BJ (cell line): ENCODE measurements at regions not wholly inside any gene's neighbourhood (a gene's known extent, or its start where the extent isn't known, plus 50 kb on each side); places are given as distances from the start of the nearest gene placed in this dataset.

Source experiments
- CTCF ChIA-PET: fragments of 350-600 bp; formaldehyde crosslinking; extraction: SDS; loops from one replicate; lab custom pipeline; 2021; ENCODE audit warnings: antibody characterized with exemption, inconsistent platforms; lab: Yijun Ruan, JAX
- POLR2A ChIA-PET: fragments of 300-600 bp; sonication (Branson Sonifier 250); formaldehyde crosslinking; extraction: SDS; loops from one replicate; lab custom pipeline; 2021; ENCODE audit warnings: antibody characterized with exemption; lab: Charles Lee
- DNase-seq: peaks from one replicate; pipeline ENCODE4 v3.0.0-alpha.2; 2011; ENCODE audit warnings: low read depth
- H3K27me3 ChIP-seq: 2 replicates; pipeline ENCODE4 v1.6.0; 2011; ENCODE audit warnings: low read length; ENCODE audit not compliant: control insufficient read depth, insufficient read depth
- H3K36me3 ChIP-seq: 2 replicates; pipeline ENCODE4 v1.5.1; 2011; ENCODE audit warnings: low read length; ENCODE audit not compliant: control insufficient read depth, insufficient read depth
- H3K4me3 ChIP-seq: 2 replicates; pipeline ENCODE4 v1.5.1; 2011; ENCODE audit warnings: low read depth, mild to moderate bottlenecking, control low read depth, low read length
- TF ChIP-seq, protein P1 (sequence below): IDR thresholded peaks from 2 replicates; pipeline ENCODE4 v1.5.1; 2011; ENCODE audit warnings: low read depth, mild to moderate bottlenecking, control low read depth, inconsistent platforms, low read length, moderate library complexity; ENCODE audit not compliant: insufficient read depth

DNA sequence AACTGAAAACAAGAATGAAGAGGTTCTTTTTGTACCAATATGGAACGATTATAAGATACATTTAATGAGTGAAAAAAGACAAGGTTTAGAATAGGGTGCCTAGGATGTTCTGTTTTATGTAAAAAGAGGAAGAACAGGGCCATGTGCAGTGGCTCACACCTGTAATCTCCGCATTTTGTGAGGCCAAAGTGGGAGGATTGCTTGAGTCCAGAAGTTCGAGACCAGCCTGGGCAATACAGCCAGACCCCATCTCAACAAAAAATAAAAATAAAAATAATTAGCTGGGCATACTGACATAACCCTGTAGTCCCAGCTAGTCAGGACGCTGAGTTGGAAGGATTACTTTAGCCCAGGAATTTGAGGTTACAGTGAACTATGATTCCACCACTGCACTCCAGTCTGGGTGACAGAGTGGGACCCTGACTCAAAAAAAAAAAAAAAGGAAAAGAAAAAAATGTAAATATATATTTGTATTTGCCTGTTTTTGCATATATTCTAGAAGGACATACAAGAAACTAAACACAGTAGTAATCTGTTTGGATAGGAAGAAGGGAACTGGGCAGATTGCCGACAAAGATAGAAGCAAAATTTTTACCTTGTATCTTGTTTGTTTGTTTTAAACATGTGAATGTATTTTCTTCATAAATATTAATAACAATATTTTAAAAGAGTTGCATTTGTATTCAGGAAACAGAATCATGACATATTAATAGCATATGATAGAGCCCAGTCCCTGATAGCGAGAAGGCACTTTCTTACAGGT lies 174.3 kb downstream of the SOX2 start:
- TF ChIP-seq, protein P1, sequence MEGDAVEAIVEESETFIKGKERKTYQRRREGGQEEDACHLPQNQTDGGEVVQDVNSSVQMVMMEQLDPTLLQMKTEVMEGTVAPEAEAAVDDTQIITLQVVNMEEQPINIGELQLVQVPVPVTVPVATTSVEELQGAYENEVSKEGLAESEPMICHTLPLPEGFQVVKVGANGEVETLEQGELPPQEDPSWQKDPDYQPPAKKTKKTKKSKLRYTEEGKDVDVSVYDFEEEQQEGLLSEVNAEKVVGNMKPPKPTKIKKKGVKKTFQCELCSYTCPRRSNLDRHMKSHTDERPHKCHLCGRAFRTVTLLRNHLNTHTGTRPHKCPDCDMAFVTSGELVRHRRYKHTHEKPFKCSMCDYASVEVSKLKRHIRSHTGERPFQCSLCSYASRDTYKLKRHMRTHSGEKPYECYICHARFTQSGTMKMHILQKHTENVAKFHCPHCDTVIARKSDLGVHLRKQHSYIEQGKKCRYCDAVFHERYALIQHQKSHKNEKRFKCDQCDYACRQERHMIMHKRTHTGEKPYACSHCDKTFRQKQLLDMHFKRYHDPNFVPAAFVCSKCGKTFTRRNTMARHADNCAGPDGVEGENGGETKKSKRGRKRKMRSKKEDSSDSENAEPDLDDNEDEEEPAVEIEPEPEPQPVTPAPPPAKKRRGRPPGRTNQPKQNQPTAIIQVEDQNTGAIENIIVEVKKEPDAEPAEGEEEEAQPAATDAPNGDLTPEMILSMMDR, result no peak
- no peak for DNase-seq
- ChIA-PET POLR2A (no interaction called here), CTCF (no interaction called here)
- Histone ChIP-seq H3K4me3 (no peak overlapping the region), H3K36me3 (no peaks in the 10 kb centered on the region), H3K27me3 (no peaks in the 10 kb centered on the region)

DNA sequence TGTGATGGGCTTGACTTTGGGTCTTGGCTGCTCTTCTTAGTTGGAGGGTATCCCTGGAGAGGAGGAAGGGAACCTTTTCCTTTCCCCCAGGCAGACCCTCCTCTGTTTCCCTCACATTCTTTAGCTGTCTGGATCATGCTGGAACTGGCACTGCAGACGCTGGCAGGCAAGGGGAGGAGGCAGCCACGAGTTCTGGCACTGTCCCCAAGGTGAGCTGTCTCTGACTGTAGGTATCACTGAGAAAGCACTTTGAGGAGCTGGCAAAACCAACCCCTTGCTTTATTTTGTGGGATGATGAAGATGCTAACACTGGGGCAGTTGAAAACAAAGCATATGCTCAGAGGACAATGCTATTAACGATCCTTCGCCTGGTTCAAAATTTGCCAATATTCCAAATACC lies 175.0 kb downstream of the SOX2 start:
- no peaks in the 10 kb centered on the region for H3K27me3 ChIP-seq
- DNase-seq, result no peak
- POLR2A ChIA-PET, result no interaction called here
- no peaks in the 10 kb centered on the region for H3K36me3 ChIP-seq
- H3K4me3 ChIP-seq, result no peak overlapping the region
- TF ChIP-seq, protein P1, result no peak
- CTCF ChIA-PET, result no interaction called here

GRCh38 chr3:181887685-181888084 lies 176.0 kb downstream of the SOX2 start:
- ChIA-PET POLR2A (no interaction called here), CTCF (no interaction called here)
- Histone ChIP-seq H3K27me3 (no peaks in the 10 kb centered on the region), H3K36me3 (no peaks in the 10 kb centered on the region), H3K4me3 (no peak overlapping the region)
- TF ChIP-seq, protein P1, result no peak
- no peak for DNase-seq

DNA sequence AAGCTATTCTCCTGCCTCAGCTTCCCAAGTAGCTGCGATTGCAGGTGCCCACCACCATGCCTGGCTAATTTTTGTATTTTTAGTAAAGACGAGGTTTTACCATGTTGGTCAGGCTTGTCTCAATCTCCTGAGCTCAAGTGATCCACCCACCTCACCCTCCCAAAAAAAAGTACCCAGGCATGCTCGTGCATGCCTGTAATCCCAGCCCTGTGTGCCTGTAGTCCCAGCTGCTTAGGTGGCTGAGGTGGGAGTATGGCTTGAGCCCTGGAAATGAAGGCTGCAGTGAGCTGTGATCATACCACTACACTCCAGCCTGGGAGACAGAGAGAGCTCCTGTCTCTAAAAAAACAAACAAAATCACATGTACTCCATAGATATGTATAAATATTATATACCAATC lies 176.5 kb downstream of the SOX2 start:
- no peak overlapping the region for H3K4me3 ChIP-seq
- no peaks in the 10 kb centered on the region for H3K27me3 ChIP-seq
- ChIA-PET CTCF (interaction anchor here (0.7 kb wide), 1 partner anchor 151 kb away, joined by 3 read pairs; no protein-coding TSS in a partner anchor), POLR2A (no interaction called here)
- no peak for DNase-seq
- H3K36me3 ChIP-seq, result no peaks in the 10 kb centered on the region
- TF ChIP-seq, protein P1, result no peak

GRCh38 chr3:181892848-181893247 lies 181.1 kb downstream of the SOX2 start:
- POLR2A ChIA-PET, result no interaction called here
- no peak for DNase-seq
- CTCF ChIA-PET, result no interaction called here
- Histone ChIP-seq H3K4me3 (no peak overlapping the region), H3K27me3 (no peaks in the 10 kb centered on the region), H3K36me3 (no peaks in the 10 kb centered on the region)
- TF ChIP-seq, protein P1, result no peak
